ENCODE measurements at regions not wholly inside any gene's neighbourhood (a gene's known extent, or its start where the extent isn't known, plus 50 kb on each side); places are given as distances from the start of the nearest gene placed in this dataset.
"Not testable (repeated sequence)": the region's sequence is repeated elsewhere in the genome, so short reads cannot be mapped to it uniquely, and the experiment has no call there.

- no peaks in the 10 kb centered on the region for H3K27me3 Mint-ChIP-seq (ENCODE audit: insufficient read depth, unreplicated experiment)
- no peaks in the 10 kb centered on the region for H3K36me3 ChIP-seq (ENCODE audit: control insufficient read depth, insufficient read depth, low read length)
- H3K27ac Mint-ChIP-seq (ENCODE audit: unreplicated experiment): no peak overlapping the region
- no peak overlapping the region for H3K4me3 Mint-ChIP-seq (ENCODE audit: unreplicated experiment)
- H3K9me3 ChIP-seq: no peaks in the 10 kb centered on the region
- no peak overlapping the region for H3K4me3 ChIP-seq (ENCODE audit: low read depth, low read length)
- ChIA-PET POLR2A (no interaction called here), CTCF (no interaction called here)
- no peaks in the 10 kb centered on the region for H3K4me1 ChIP-seq
- intact Hi-C loops (cut with micrococcal nuclease; ENCODE audit: unreplicated experiment): no loop called here
- TF ChIP-seq CTCF (IDR thresholded peaks at IDR 0.05; ENCODE audit: insufficient read depth in 1 of 2, low read depth in 1 of 2, low read length in 1 of 2, severe bottlenecking in 1 of 2, unreplicated experiment in 1 of 2): no peak
- DNase-seq: no peak
- no TSS peak for BruUV-seq (replicated peaks)
- no peaks in the 10 kb centered on the region for H3K36me3 Mint-ChIP-seq (ENCODE audit: insufficient read depth, unreplicated experiment)
- no peaks in the 10 kb centered on the region for H3K4me1 Mint-ChIP-seq (ENCODE audit: low read depth, unreplicated experiment)
- no peaks in the 10 kb centered on the region for H3K9me3 Mint-ChIP-seq (ENCODE audit: unreplicated experiment)
- H3K27me3 ChIP-seq (replicated peaks; ENCODE audit: control insufficient read depth, insufficient read depth, low read length): no peaks in the 10 kb centered on the region
Measured at GRCh38 chr1:72431810-72432209, 149.5 kb upstream of the NEGR1 start.

GRCh38 chr1:72428276-72428675 lies 145.9 kb upstream of the NEGR1 start:
- H3K27me3 ChIP-seq (replicated peaks; ENCODE audit: control insufficient read depth, insufficient read depth, low read length): not testable (repeated sequence)

GRCh38 chr1:72419229-72419628 lies 136.9 kb upstream of the NEGR1 start:
- no TSS peak for BruUV-seq (replicated peaks)
- no peaks in the 10 kb centered on the region for H3K9me3 ChIP-seq
- DNase-seq: no peak
- intact Hi-C loops (cut with micrococcal nuclease; ENCODE audit: unreplicated experiment): no loop called here
- no peak overlapping the region for H3K4me3 ChIP-seq (ENCODE audit: low read depth, low read length)
- Mint-ChIP-seq H3K4me3 (ENCODE audit: unreplicated experiment) (no peak overlapping the region), H3K27ac (ENCODE audit: unreplicated experiment) (no peak overlapping the region), H3K4me1 (ENCODE audit: low read depth, unreplicated experiment) (no peaks in the 10 kb centered on the region), H3K36me3 (ENCODE audit: insufficient read depth, unreplicated experiment) (no peaks in the 10 kb centered on the region), H3K9me3 (ENCODE audit: unreplicated experiment) (no peaks in the 10 kb centered on the region), H3K27me3 (ENCODE audit: insufficient read depth, unreplicated experiment) (no peaks in the 10 kb centered on the region)
- no peak for TF ChIP-seq CTCF (IDR thresholded peaks at IDR 0.05; ENCODE audit: insufficient read depth in 1 of 2, low read depth in 1 of 2, low read length in 1 of 2, severe bottlenecking in 1 of 2, unreplicated experiment in 1 of 2)
- H3K27me3 ChIP-seq (replicated peaks; ENCODE audit: control insufficient read depth, insufficient read depth, low read length): no peaks in the 10 kb centered on the region
- POLR2A ChIA-PET: no interaction called here
- CTCF ChIA-PET: no interaction called here
- no peaks in the 10 kb centered on the region for H3K36me3 ChIP-seq (ENCODE audit: control insufficient read depth, insufficient read depth, low read length)
- H3K4me1 ChIP-seq: no peaks in the 10 kb centered on the region

More at GRCh38 chr1:72428276-72428675, 145.9 kb upstream of the NEGR1 start:
- POLR2A ChIA-PET; H3K4me1 Mint-ChIP-seq (ENCODE audit: low read depth, unreplicated experiment); H3K4me3 ChIP-seq (ENCODE audit: low read depth, low read length); BruUV-seq (replicated peaks); DNase-seq; H3K36me3 ChIP-seq (ENCODE audit: control insufficient read depth, insufficient read depth, low read length); H3K27ac Mint-ChIP-seq (ENCODE audit: unreplicated experiment); H3K9me3 ChIP-seq; H3K4me3 Mint-ChIP-seq (ENCODE audit: unreplicated experiment); H3K36me3 Mint-ChIP-seq (ENCODE audit: insufficient read depth, unreplicated experiment); H3K9me3 Mint-ChIP-seq (ENCODE audit: unreplicated experiment); H3K27me3 Mint-ChIP-seq (ENCODE audit: insufficient read depth, unreplicated experiment); CTCF ChIA-PET; intact Hi-C loops (cut with micrococcal nuclease; ENCODE audit: unreplicated experiment); H3K4me1 ChIP-seq: not testable (repeated sequence)

- H3K4me3 ChIP-seq (ENCODE audit: low read depth, low read length): no peak overlapping the region
- H3K36me3 Mint-ChIP-seq (ENCODE audit: insufficient read depth, unreplicated experiment): no peaks in the 10 kb centered on the region
- H3K27me3 Mint-ChIP-seq (ENCODE audit: insufficient read depth, unreplicated experiment): no peaks in the 10 kb centered on the region
- no peaks in the 10 kb centered on the region for H3K9me3 Mint-ChIP-seq (ENCODE audit: unreplicated experiment)
- no peak overlapping the region for H3K27ac Mint-ChIP-seq (ENCODE audit: unreplicated experiment)
- DNase-seq: no peak
- no peaks in the 10 kb centered on the region for H3K4me1 ChIP-seq
- intact Hi-C loops (cut with micrococcal nuclease; ENCODE audit: unreplicated experiment): no loop called here
- H3K36me3 ChIP-seq (ENCODE audit: control insufficient read depth, insufficient read depth, low read length): no peaks in the 10 kb centered on the region
- POLR2A ChIA-PET: no interaction called here
- H3K4me1 Mint-ChIP-seq (ENCODE audit: low read depth, unreplicated experiment): no peaks in the 10 kb centered on the region
- no peaks in the 10 kb centered on the region for H3K27me3 ChIP-seq (replicated peaks; ENCODE audit: control insufficient read depth, insufficient read depth, low read length)
- CTCF ChIA-PET: no interaction called here
- BruUV-seq (replicated peaks): no TSS peak
- H3K4me3 Mint-ChIP-seq (ENCODE audit: unreplicated experiment): no peak overlapping the region
- H3K9me3 ChIP-seq: no peaks in the 10 kb centered on the region
- no peak for TF ChIP-seq CTCF (IDR thresholded peaks at IDR 0.05; ENCODE audit: insufficient read depth in 1 of 2, low read depth in 1 of 2, low read length in 1 of 2, severe bottlenecking in 1 of 2, unreplicated experiment in 1 of 2)
Measured at GRCh38 chr1:72412286-72412685, 129.9 kb upstream of the NEGR1 start.
